ENCODE measurements at regions not wholly inside any gene's neighbourhood (a gene's known extent, or its start where the extent isn't known, plus 50 kb on each side); places are given as distances from the start of the nearest gene placed in this dataset.

DNA sequence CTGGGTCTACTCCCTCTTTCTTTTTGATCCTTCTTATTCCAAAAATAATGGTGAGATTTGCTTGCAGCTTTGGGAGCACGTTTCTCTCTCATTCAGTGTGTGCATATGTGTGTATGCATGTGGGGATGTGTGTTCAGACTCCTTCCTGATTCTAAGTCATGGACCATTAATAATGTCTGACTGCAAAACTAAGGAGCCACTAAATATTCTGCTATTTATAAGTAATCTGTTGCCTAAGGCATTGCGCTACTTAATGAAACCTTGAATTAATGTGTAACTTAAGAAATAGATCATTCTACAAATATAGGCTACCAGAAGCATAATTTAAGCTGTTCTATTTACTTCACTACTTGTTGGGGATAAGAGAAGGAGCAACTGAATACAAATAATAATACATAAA lies 182.1 kb downstream of the TFCP2L1 start:
- Histone ChIP-seq H3K36me3 (no peaks in the 10 kb centered on the region), H3K4me3 (no peak overlapping the region), H3K27ac (no peak overlapping the region), H3K4me1 (no peaks in the 10 kb centered on the region), H3K9me3 (no peaks in the 10 kb centered on the region), H3K27me3 (no peaks in the 10 kb centered on the region)
- no peak for DNase-seq
- TF ChIP-seq, protein P1, sequence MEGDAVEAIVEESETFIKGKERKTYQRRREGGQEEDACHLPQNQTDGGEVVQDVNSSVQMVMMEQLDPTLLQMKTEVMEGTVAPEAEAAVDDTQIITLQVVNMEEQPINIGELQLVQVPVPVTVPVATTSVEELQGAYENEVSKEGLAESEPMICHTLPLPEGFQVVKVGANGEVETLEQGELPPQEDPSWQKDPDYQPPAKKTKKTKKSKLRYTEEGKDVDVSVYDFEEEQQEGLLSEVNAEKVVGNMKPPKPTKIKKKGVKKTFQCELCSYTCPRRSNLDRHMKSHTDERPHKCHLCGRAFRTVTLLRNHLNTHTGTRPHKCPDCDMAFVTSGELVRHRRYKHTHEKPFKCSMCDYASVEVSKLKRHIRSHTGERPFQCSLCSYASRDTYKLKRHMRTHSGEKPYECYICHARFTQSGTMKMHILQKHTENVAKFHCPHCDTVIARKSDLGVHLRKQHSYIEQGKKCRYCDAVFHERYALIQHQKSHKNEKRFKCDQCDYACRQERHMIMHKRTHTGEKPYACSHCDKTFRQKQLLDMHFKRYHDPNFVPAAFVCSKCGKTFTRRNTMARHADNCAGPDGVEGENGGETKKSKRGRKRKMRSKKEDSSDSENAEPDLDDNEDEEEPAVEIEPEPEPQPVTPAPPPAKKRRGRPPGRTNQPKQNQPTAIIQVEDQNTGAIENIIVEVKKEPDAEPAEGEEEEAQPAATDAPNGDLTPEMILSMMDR (IDR thresholded peaks at IDR 0.05), result no peak
- TF ChIP-seq POLR2A (IDR thresholded peaks at IDR 0.05), result no peak

GRCh38 chr2:121103960-121104359 lies 181.0 kb downstream of the TFCP2L1 start:
- no peak overlapping the region for H3K27ac ChIP-seq
- H3K27me3 ChIP-seq, result no peaks in the 10 kb centered on the region
- no peaks in the 10 kb centered on the region for H3K36me3 ChIP-seq
- DNase-seq, result no peak
- no peak for TF ChIP-seq POLR2A (IDR thresholded peaks at IDR 0.05)
- TF ChIP-seq, protein P1 (IDR thresholded peaks at IDR 0.05), result no peak
- no peak overlapping the region for H3K4me3 ChIP-seq
- H3K4me1 ChIP-seq, result no peaks in the 10 kb centered on the region
- H3K9me3 ChIP-seq, result no peaks in the 10 kb centered on the region

DNA sequence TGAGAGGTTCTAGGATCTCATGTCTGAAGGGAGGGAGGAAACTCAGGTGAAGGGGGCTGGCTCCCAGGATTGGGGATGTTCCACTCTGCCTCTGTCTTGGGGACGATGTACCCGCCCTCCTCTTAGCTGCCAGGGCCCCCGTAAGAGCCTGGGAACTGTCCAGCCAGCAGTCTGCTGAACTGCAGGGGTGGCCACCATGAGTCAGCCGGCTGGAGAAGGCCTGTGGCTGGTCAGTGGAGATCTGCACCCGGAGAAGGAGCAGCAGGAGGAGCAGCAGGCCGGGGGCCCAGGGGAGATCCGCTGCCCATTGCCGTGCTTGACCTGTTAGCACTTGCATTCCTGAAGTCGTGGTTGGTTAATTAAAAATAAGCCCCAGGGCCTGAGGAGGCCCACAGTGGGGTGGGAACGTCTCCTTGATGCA lies 180.3 kb downstream of the TFCP2L1 start:
- H3K4me3 ChIP-seq, result no peak overlapping the region
- no peaks in the 10 kb centered on the region for H3K9me3 ChIP-seq
- H3K27me3 ChIP-seq, result no peaks in the 10 kb centered on the region
- no peaks in the 10 kb centered on the region for H3K36me3 ChIP-seq
- H3K4me1 ChIP-seq, result no peaks in the 10 kb centered on the region
- no peak for DNase-seq
- no peak overlapping the region for H3K27ac ChIP-seq
- TF ChIP-seq POLR2A (IDR thresholded peaks at IDR 0.05), result no peak
- TF ChIP-seq, protein P1 (IDR thresholded peaks at IDR 0.05), result no peak

DNA sequence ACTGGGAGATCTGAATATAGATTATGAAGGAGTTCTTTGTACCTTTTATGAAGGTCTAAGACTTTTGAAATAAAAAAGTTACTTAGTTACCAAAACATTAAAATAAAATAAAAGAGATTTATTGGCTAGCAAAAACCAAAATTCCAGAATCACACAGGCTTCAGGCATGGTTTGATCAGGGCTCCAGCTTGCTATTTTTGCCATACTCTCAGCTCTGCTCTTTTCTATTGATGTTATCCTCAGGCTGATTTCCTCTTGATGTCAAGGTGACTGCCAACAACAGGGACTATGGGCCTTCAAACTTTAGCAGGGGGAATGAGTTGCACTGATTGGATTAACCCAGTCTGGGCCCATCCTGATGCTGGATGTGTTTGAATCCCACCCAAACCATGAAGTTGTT lies 174.1 kb downstream of the TFCP2L1 start:
- Histone ChIP-seq H3K27ac (no peak overlapping the region), H3K27me3 (no peaks in the 10 kb centered on the region), H3K36me3 (no peaks in the 10 kb centered on the region), H3K4me1 (no peaks in the 10 kb centered on the region), H3K4me3 (no peak overlapping the region), H3K9me3 (no peaks in the 10 kb centered on the region)
- TF ChIP-seq, protein P1 (IDR thresholded peaks at IDR 0.05), result no peak
- TF ChIP-seq POLR2A (IDR thresholded peaks at IDR 0.05), result no peak
- DNase-seq, result no peak

DNA sequence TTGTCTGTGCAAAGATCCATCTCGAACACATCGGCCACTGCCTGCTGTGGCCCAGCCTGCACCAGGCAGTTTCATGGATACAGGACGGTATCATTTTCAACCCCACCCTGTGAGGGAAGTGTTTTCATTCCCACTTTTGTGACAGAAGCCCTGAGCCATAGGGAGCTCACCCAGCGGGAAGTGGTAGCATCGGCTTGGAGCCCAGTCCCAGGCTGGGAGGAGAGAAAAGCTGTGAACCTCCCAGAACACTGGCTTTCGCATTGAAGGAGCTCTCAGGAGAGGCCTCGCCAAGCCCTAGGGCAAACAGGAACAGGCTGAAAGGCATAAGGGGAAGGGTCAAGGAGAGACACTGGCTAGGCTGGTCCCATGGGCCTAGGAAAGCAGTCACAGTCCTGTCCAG lies 166.1 kb downstream of the TFCP2L1 start:
- TF ChIP-seq, protein P1 (IDR thresholded peaks at IDR 0.05), result no peak
- no peak for TF ChIP-seq POLR2A (IDR thresholded peaks at IDR 0.05)
- no peaks in the 10 kb centered on the region for H3K27me3 ChIP-seq
- no peak for DNase-seq
- no peak overlapping the region for H3K4me3 ChIP-seq
- no peaks in the 10 kb centered on the region for H3K9me3 ChIP-seq
- no peaks in the 10 kb centered on the region for H3K4me1 ChIP-seq
- H3K36me3 ChIP-seq, result no peaks in the 10 kb centered on the region
- H3K27ac ChIP-seq, result no peak overlapping the region

DNA sequence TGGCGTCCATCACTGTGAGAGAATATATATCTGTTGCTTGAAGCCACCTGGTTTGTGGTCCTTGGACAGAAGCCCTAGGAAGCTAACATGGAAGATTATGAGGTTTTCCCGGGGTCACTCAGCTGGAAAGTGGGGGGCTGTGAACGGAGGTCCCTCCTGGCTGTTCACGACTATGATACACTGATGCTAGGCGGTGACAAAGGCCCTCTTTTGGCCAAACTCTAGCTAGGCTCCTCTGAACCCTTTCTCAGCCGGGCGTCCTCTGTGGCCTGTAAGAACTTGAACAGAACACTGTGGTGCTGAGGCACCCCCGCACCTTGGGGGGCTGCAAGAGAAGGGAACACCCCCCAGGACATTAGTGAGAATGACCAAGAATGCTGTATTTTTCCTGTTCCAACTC lies 164.6 kb downstream of the TFCP2L1 start:
- Histone ChIP-seq H3K27me3 (no peaks in the 10 kb centered on the region), H3K4me3 (no peak overlapping the region), H3K9me3 (no peaks in the 10 kb centered on the region), H3K4me1 (no peaks in the 10 kb centered on the region), H3K36me3 (no peaks in the 10 kb centered on the region), H3K27ac (no peak overlapping the region)
- no peak for TF ChIP-seq POLR2A (IDR thresholded peaks at IDR 0.05)
- DNase-seq, result no peak
